ENCODE measurements at regions not wholly inside any gene's neighbourhood (a gene's known extent, or its start where the extent isn't known, plus 50 kb on each side); places are given as distances from the start of the nearest gene placed in this dataset.
A peak's percentile ranks its signal among the peaks of the same experiment; 100 is the strongest.

DNA sequence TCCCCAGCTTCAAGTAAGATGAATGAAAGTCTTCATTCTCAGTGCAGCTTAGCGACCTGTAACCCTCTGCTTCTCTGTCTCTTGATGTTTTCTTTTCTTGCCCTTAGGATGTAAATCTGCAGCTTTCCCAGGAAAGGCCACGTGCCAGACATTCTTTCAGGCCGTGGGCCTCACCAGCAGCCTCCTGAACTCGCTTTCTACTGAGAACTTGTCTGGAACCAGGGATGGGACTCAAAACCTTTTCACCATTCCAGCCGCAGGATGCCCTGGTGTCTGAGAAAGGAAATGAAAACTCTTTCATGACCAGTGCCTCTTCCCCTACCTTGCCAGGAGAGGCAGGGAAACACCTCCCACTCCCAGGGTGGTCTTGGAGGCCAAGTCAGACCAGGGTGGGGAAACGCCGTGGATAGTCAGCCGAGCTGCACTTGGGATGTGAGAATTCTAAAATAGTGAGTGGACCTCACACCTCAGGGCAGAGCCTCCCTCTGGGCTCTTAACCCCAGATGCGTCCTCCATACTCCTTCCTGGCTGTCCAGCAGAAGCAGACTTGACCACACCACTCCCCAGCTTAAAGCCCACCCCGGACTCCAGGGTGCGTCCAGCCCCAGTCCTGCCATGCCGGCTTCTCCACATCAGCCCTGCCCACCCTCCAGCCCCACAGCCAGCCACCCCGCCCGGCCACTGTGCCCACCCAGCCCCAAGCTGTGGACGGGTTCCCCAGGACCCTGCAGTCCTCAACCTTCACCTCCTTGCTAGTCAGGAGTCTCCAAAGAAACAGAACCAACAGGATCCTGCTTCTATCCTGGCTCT, 115.5 kb downstream of the TWIST2 start:
- whole genome bisulfite sequencing: 80% methylated on average over 11 of the region's 15 CpGs
- Histone ChIP-seq H3K27me3 (no peaks in the 10 kb centered on the region), H3K36me3 (no peaks in the 10 kb centered on the region), H3K4me3 (no peak overlapping the region), H3K27ac (replicated peaks in 1 of 4) (no peak overlapping the region), H3K4me1 (no peaks in the 10 kb centered on the region), H3K9me3 (no peaks in the 10 kb centered on the region)
- TF ChIP-seq EP300 (IDR thresholded peaks at IDR 0.05): no peak
- no peak for TF ChIP-seq POLR2AphosphoS5 (IDR thresholded peaks at IDR 0.05)
- no peak for TF ChIP-seq POLR2A (IDR thresholded peaks at IDR 0.05; ENCODE audit: low read depth)
- TF ChIP-seq, protein P1, sequence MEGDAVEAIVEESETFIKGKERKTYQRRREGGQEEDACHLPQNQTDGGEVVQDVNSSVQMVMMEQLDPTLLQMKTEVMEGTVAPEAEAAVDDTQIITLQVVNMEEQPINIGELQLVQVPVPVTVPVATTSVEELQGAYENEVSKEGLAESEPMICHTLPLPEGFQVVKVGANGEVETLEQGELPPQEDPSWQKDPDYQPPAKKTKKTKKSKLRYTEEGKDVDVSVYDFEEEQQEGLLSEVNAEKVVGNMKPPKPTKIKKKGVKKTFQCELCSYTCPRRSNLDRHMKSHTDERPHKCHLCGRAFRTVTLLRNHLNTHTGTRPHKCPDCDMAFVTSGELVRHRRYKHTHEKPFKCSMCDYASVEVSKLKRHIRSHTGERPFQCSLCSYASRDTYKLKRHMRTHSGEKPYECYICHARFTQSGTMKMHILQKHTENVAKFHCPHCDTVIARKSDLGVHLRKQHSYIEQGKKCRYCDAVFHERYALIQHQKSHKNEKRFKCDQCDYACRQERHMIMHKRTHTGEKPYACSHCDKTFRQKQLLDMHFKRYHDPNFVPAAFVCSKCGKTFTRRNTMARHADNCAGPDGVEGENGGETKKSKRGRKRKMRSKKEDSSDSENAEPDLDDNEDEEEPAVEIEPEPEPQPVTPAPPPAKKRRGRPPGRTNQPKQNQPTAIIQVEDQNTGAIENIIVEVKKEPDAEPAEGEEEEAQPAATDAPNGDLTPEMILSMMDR (IDR thresholded peaks at IDR 0.05): no peak
- peak; percentile 72 for DNase-seq (ENCODE audit: extremely low spot score)
- intact Hi-C loops (cut with DNase I): no loop called here

GRCh38 chr2:238963971-238964328, 116.1 kb downstream of the TWIST2 start:
- peak; percentile 64 for DNase-seq (ENCODE audit: extremely low spot score)
- Histone ChIP-seq H3K4me3 (no peak overlapping the region), H3K9me3 (no peaks in the 10 kb centered on the region), H3K4me1 (no peaks in the 10 kb centered on the region), H3K27me3 (no peaks in the 10 kb centered on the region), H3K36me3 (no peaks in the 10 kb centered on the region), H3K27ac (replicated peaks in 1 of 4) (no peak overlapping the region)
- TF ChIP-seq POLR2A (IDR thresholded peaks at IDR 0.05; ENCODE audit: low read depth) (no peak), POLR2AphosphoS5 (IDR thresholded peaks at IDR 0.05) (no peak), EP300 (IDR thresholded peaks at IDR 0.05) (no peak)
- TF ChIP-seq, protein P1 (IDR thresholded peaks at IDR 0.05): no peak
- 87% methylated on average over 2 of the region's 2 CpGs for WGBS
- intact Hi-C loops (cut with DNase I): no loop called here

- intact Hi-C loops (cut with DNase I): no loop called here
- Histone ChIP-seq H3K4me1 (no peaks in the 10 kb centered on the region), H3K4me3 (no peak overlapping the region), H3K27me3 (no peaks in the 10 kb centered on the region), H3K9me3 (no peaks in the 10 kb centered on the region), H3K27ac (replicated peaks in 1 of 4) (no peak overlapping the region), H3K36me3 (no peaks in the 10 kb centered on the region)
- WGBS: 82% methylated on average over 12 of the region's 12 CpGs
- no peak for DNase-seq (ENCODE audit: extremely low spot score)
- no peak for TF ChIP-seq EP300 (IDR thresholded peaks at IDR 0.05)
These were observed 116.7 kb downstream of the TWIST2 start for GRCh38 chr2:238964544-238965067.

DNA sequence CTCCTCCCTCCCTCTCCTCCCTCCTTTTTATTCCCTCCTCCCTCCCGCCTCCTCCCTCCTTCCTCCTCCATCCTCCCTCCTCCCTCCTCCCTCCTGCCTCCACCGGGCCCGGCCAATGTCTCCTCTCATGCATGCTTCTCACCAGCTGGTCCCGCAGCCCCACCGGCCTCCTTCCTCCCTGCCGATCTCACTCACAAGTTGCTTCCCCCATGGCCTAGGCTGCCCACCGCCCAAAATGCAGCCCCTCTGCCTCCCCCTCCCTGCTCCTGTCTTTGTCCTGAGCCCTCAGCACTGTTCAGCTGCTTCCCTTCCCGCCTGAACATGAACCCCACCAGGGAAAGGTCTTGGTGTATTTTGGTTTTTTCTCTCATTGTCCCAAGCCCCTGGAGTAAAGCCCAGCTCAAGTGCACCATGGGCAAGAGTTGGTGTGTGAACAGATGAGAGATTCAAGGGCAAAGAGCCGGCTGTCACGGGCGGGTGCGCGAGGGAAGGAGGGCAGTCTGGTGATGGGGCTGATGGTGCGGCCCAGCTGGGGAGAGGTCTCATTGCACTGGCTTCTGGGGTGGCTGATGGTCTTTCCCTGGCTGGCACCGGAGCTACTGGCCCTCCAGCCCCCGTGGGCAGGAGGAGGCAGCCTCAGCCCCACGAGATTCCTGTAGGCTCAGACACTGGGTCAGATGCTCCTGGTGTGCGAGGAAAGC, 117.6 kb downstream of the TWIST2 start:
- Histone ChIP-seq H3K27ac (replicated peaks in 1 of 4) (no peak overlapping the region), H3K4me1 (peaks cover 0 to 5% (median 4%) of the 10 kb centered on the region in 4 donors), H3K4me3 (no peak overlapping the region), H3K36me3 (no peaks in the 10 kb centered on the region), H3K27me3 (peaks cover 0 to 4% (median 0%) of the 10 kb centered on the region in 4 donors), H3K9me3 (no peaks in the 10 kb centered on the region)
- DNase-seq (ENCODE audit: extremely low spot score): no peak
- intact Hi-C loops (cut with DNase I): no loop called here
- TF ChIP-seq POLR2AphosphoS5 (IDR thresholded peaks at IDR 0.05): no peak
- TF ChIP-seq, protein P1 (IDR thresholded peaks at IDR 0.05): no peak
- no peak for TF ChIP-seq EP300 (IDR thresholded peaks at IDR 0.05)
- no peak for TF ChIP-seq POLR2A (IDR thresholded peaks at IDR 0.05; ENCODE audit: low read depth)
- 89% methylated on average over 18 of the region's 18 CpGs for WGBS
